ENCODE measurements at regions not wholly inside any gene's neighbourhood (a gene's known extent, or its start where the extent isn't known, plus 50 kb on each side); places are given as distances from the start of the nearest gene placed in this dataset.
"Not testable (repeated sequence)": the region's sequence is repeated elsewhere in the genome, so short reads cannot be mapped to it uniquely, and the experiment has no call there.

GRCh38 chr5:136743052-136743451, 377.7 kb upstream of the TRPC7 start:
- DNase-seq (ENCODE audit: low spot score) (no peak), FAIRE-seq (no peak)

GRCh38 chr5:136740228-136740627, 374.9 kb upstream of the TRPC7 start:
- DNase-seq (ENCODE audit: low spot score), result no peak
- FAIRE-seq, result no peak

GRCh38 chr5:136739271-136739670, 373.9 kb upstream of the TRPC7 start:
- not testable (repeated sequence) for DNase-seq (ENCODE audit: low spot score); FAIRE-seq

GRCh38 chr5:136738829-136739228, 373.5 kb upstream of the TRPC7 start:
- no peak for DNase-seq (ENCODE audit: low spot score)
- FAIRE-seq, result no peak

GRCh38 chr5:136736021-136736420, 370.7 kb upstream of the TRPC7 start:
- no peak for FAIRE-seq
- DNase-seq (ENCODE audit: low spot score), result no peak

GRCh38 chr5:136735611-136736010, 370.3 kb upstream of the TRPC7 start:
- FAIRE-seq, result not testable (repeated sequence)

GRCh38 chr5:136734628-136735027, 369.3 kb upstream of the TRPC7 start:
- DNase-seq (ENCODE audit: low spot score) (no peak), FAIRE-seq (no peak)

More at GRCh38 chr5:136735611-136736010, 370.3 kb upstream of the TRPC7 start:
- DNase-seq (ENCODE audit: low spot score), result not testable (repeated sequence)

GRCh38 chr5:136732751-136733150, 367.4 kb upstream of the TRPC7 start:
- no peak for FAIRE-seq

GRCh38 chr5:136731241-136731900, 366.0 kb upstream of the TRPC7 start:
- no peak for FAIRE-seq

More at GRCh38 chr5:136732751-136733150, 367.4 kb upstream of the TRPC7 start:
- DNase-seq (ENCODE audit: low spot score), result no peak

GRCh38 chr5:136730426-136730825, 365.1 kb upstream of the TRPC7 start:
- no peak for DNase-seq (ENCODE audit: low spot score)
- no peak for FAIRE-seq

More at GRCh38 chr5:136731241-136731900, 366.0 kb upstream of the TRPC7 start:
- DNase-seq (ENCODE audit: low spot score), result no peak

- DNase-seq (ENCODE audit: low spot score) (peak; percentile 67), FAIRE-seq (peak; percentile 74)
These were observed 364.6 kb upstream of the TRPC7 start for GRCh38 chr5:136729901-136730355.

- DNase-seq (ENCODE audit: low spot score) (no peak), FAIRE-seq (no peak)
These were observed 361.2 kb upstream of the TRPC7 start for GRCh38 chr5:136726506-136726905.

GRCh38 chr5:136724161-136724560, 358.8 kb upstream of the TRPC7 start:
- DNase-seq (ENCODE audit: low spot score), result no peak
- no peak for FAIRE-seq

- FAIRE-seq (no peak), DNase-seq (ENCODE audit: low spot score) (no peak)
These were observed 357.2 kb upstream of the TRPC7 start for GRCh38 chr5:136722581-136722980.

- FAIRE-seq (no peak), DNase-seq (ENCODE audit: low spot score) (no peak)
These were observed 356.7 kb upstream of the TRPC7 start for GRCh38 chr5:136722086-136722485.

- FAIRE-seq (no peak), DNase-seq (ENCODE audit: low spot score) (no peak)
These were observed 355.3 kb upstream of the TRPC7 start for GRCh38 chr5:136720674-136721073.

- no peak for DNase-seq (ENCODE audit: low spot score)
These were observed 352.6 kb upstream of the TRPC7 start for GRCh38 chr5:136717917-136718316.

GRCh38 chr5:136714286-136714685, 348.9 kb upstream of the TRPC7 start:
- no peak for DNase-seq (ENCODE audit: low spot score)
- no peak for FAIRE-seq

More at GRCh38 chr5:136717917-136718316, 352.6 kb upstream of the TRPC7 start:
- no peak for FAIRE-seq

GRCh38 chr5:136712628-136713027, 347.3 kb upstream of the TRPC7 start:
- FAIRE-seq, result no peak
- no peak for DNase-seq (ENCODE audit: low spot score)

- no peak for DNase-seq (ENCODE audit: low spot score)
- FAIRE-seq, result no peak
These were observed 345.5 kb upstream of the TRPC7 start for GRCh38 chr5:136710834-136711233.

GRCh38 chr5:136703706-136704105, 338.4 kb upstream of the TRPC7 start:
- DNase-seq (ENCODE audit: low spot score) (no peak), FAIRE-seq (no peak)

GRCh38 chr5:136703036-136703435, 337.7 kb upstream of the TRPC7 start:
- DNase-seq (ENCODE audit: low spot score) (no peak), FAIRE-seq (no peak)

GRCh38 chr5:136701191-136701590, 335.8 kb upstream of the TRPC7 start:
- DNase-seq (ENCODE audit: low spot score), result no peak
- no peak for FAIRE-seq
